A673 (cell line): ENCODE measurements at regions not wholly inside any gene's neighbourhood (a gene's known extent, or its start where the extent isn't known, plus 50 kb on each side); places are given as distances from the start of the nearest gene placed in this dataset.

Source experiments
- BruUV-seq: library from RNA; stranded (reverse); fragments of 400-500 nt; replicated peaks from 2 replicates; lab custom pipeline; 2021; lab: Mats Ljungman, UMichigan
- CTCF ChIA-PET: fragments of 300-600 bp; sonication (Branson Sonifier 250); formaldehyde crosslinking; loops from one replicate; lab custom pipeline; 2022; ENCODE audit warnings: antibody characterized with exemption; lab: Charles Lee
- POLR2A ChIA-PET: fragments of 300-600 bp; sonication (Branson Sonifier 250); formaldehyde crosslinking; loops from one replicate; lab custom pipeline; 2022; ENCODE audit warnings: antibody characterized with exemption; ENCODE audit not compliant: low non-redundant PET; lab: Charles Lee
- DNase-seq: peaks from one replicate; pipeline ENCODE4 v3.0.0-alpha.2; 2015; ENCODE audit warnings: low spot score
- H3K27ac ChIP-seq: fragments of 200-600 bp; sonication (generic); 2 replicates; pipeline ENCODE4 v1.5.1; 2016; ENCODE audit warnings: mixed run types, low read depth, mild to moderate bottlenecking, mixed read lengths, antibody characterized with exemption, low read length; ENCODE audit not compliant: poor library complexity, severe bottlenecking
- H3K27me3 ChIP-seq: fragments of 200-600 bp; sonication (generic); replicated peaks from 2 replicates; pipeline ENCODE4 v1.6.1; 2017; ENCODE audit warnings: mixed run types, low read depth, mild to moderate bottlenecking, mixed read lengths, antibody characterized with exemption, low read length; ENCODE audit not compliant: insufficient read depth, poor library complexity
- H3K36me3 ChIP-seq: fragments of 200-600 bp; sonication (generic); 2 replicates; pipeline ENCODE4 v1.6.1; 2016; ENCODE audit warnings: mixed run types, mild to moderate bottlenecking, mixed read lengths, antibody characterized with exemption, low read length; ENCODE audit not compliant: insufficient read depth, poor library complexity, severe bottlenecking
- H3K4me1 ChIP-seq: fragments of 200-600 bp; sonication (generic); 2 replicates; pipeline ENCODE4 v1.6.1; 2017; ENCODE audit warnings: mixed run types, mild to moderate bottlenecking, mixed read lengths, antibody characterized with exemption, low read length; ENCODE audit not compliant: insufficient read depth, poor library complexity, severe bottlenecking
- H3K4me3 ChIP-seq: fragments of 200-600 bp; sonication (generic); 2 replicates; pipeline ENCODE4 v1.5.1; 2016; ENCODE audit warnings: low read depth, mixed run types, mild to moderate bottlenecking, mixed read lengths, low read length; ENCODE audit not compliant: poor library complexity, severe bottlenecking
- H3K9me3 ChIP-seq: fragments of 200-600 bp; sonication (generic); 2 replicates; pipeline ENCODE4 v1.6.1; 2016; ENCODE audit warnings: mixed run types, low read depth, mild to moderate bottlenecking, mixed read lengths, antibody characterized with exemption, low read length; ENCODE audit not compliant: poor library complexity, severe bottlenecking
- CTCF ChIP-seq: fragments of 300-800, 200-600 bp; sonication (generic); conservative IDR thresholded peaks from 2 replicates; pipeline ENCODE4 v1.5.1; 2017; ENCODE audit warnings: low read depth, mild to moderate bottlenecking, antibody characterized with exemption, low read length, moderate library complexity, mixed read lengths
- EZH2 ChIP-seq: fragments of 200-600 bp; sonication (generic); IDR thresholded peaks from 2 replicates; pipeline ENCODE4 v1.6.1; 2017; ENCODE audit warnings: borderline replicate concordance, low read depth, mild to moderate bottlenecking, mixed read lengths, antibody characterized with exemption, low read length; ENCODE audit not compliant: poor library complexity, severe bottlenecking
- intact Hi-C: fragments of 100-400 bp; cut with micrococcal nuclease; formaldehyde crosslinking; loops from one replicate; pipeline ENCODE4 v1.10.0; 2022; ENCODE audit not compliant: unreplicated experiment

GRCh38 chr4:3364634-3365314 lies 72.0 kb downstream of the RGS12 start:
- H3K4me3 ChIP-seq = no peak overlapping the region
- POLR2A ChIA-PET = no interaction called here
- H3K27me3 ChIP-seq = no peaks in the 10 kb centered on the region
- BruUV-seq = no TSS peak
- no peak overlapping the region for H3K27ac ChIP-seq
- no peaks in the 10 kb centered on the region for H3K9me3 ChIP-seq
- intact Hi-C loops = no loop called here
- H3K4me1 ChIP-seq = peaks cover 20% of the 10 kb centered on the region
- no peak for DNase-seq
- H3K36me3 ChIP-seq = no peaks in the 10 kb centered on the region
- CTCF ChIA-PET = no interaction called here
- TF ChIP-seq EZH2 (no peak), CTCF (no peak)

DNA sequence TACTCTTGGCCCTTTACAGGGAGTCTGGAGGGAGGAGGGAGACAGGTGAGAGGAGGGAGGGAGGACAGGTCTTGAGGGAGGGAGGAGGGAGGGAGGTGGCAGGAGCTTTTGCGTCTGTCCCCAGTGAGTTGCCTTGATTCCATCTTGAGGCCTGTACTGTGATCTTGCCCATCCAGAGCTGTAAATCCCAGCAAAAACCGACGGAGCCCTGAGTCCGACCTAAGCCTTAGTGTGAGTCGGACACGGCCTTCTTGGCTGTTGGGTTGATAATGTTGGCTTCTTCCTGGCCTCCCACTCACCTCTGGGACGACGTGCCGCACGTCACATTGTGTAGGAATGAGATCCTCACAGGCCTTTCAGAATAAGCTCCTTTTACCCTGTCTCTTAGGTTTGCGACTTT lies 72.5 kb downstream of the RGS12 start:
- Histone ChIP-seq H3K9me3 (no peaks in the 10 kb centered on the region), H3K4me1 (peaks cover 21% of the 10 kb centered on the region), H3K27ac (no peak overlapping the region), H3K36me3 (no peaks in the 10 kb centered on the region), H3K4me3 (no peak overlapping the region), H3K27me3 (no peaks in the 10 kb centered on the region)
- DNase-seq = no peak
- intact Hi-C loops = no loop called here
- BruUV-seq = no TSS peak
- ChIA-PET CTCF (no interaction called here), POLR2A (no interaction called here)
- TF ChIP-seq CTCF (no peak), EZH2 (no peak)

- Histone ChIP-seq H3K27ac (no peak overlapping the region), H3K27me3 (no peaks in the 10 kb centered on the region), H3K9me3 (no peaks in the 10 kb centered on the region), H3K4me1 (peaks cover 30% of the 10 kb centered on the region), H3K36me3 (no peaks in the 10 kb centered on the region), H3K4me3 (no peak overlapping the region)
- no TSS peak for BruUV-seq
- TF ChIP-seq EZH2 (no peak), CTCF (no peak)
- intact Hi-C loops = no loop called here
- ChIA-PET POLR2A (no interaction called here), CTCF (no interaction called here)
- no peak for DNase-seq
Measured at GRCh38 chr4:3365871-3366842, 73.3 kb downstream of the RGS12 start.
